NCI-H1417 (cell line): ENCODE measurements at regions not wholly inside any gene's neighbourhood (a gene's known extent, or its start where the extent isn't known, plus 50 kb on each side); places are given as distances from the start of the nearest gene placed in this dataset.
A peak's percentile ranks its signal among the peaks of the same experiment; 100 is the strongest.

Experiments used
- DNase-seq, 3 experiments: peaks; one replicate each; lab custom pipeline; 2025; lab: John Stamatoyannopoulos, UW

GRCh38 chrX:142742581-142742980 lies 283.1 kb upstream of the SPANXN4 start:
- no peak for DNase-seq

- DNase-seq = no peak
These were observed 292.4 kb upstream of the SPANXN4 start for GRCh38 chrX:142733327-142733726.

GRCh38 chrX:142711796-142712290 lies 313.9 kb upstream of the SPANXN4 start:
- no peak for DNase-seq

GRCh38 chrX:142702749-142703148 lies 323.0 kb upstream of the SPANXN4 start:
- no peak for DNase-seq

GRCh38 chrX:142688256-142688655 lies 337.5 kb upstream of the SPANXN4 start:
- DNase-seq = no peak

GRCh38 chrX:142686653-142687283 lies 339.0 kb upstream of the SPANXN4 start:
- no peak for DNase-seq

- DNase-seq = no peak
These were observed 339.5 kb upstream of the SPANXN4 start for GRCh38 chrX:142686206-142686605.

GRCh38 chrX:142680038-142680437 lies 345.7 kb upstream of the SPANXN4 start:
- no peak for DNase-seq

GRCh38 chrX:142671036-142671435 lies 354.7 kb upstream of the SPANXN4 start:
- DNase-seq = no peak

GRCh38 chrX:142663330-142664095 lies 362.2 kb upstream of the SPANXN4 start:
- no peak for DNase-seq

- no peak for DNase-seq
These were observed 364.0 kb upstream of the SPANXN4 start for GRCh38 chrX:142661696-142662095.

GRCh38 chrX:142655507-142655906 lies 370.2 kb upstream of the SPANXN4 start:
- DNase-seq = no peak

- DNase-seq = no peak
These were observed 388.5 kb upstream of the SPANXN4 start for GRCh38 chrX:142637206-142637605.

- DNase-seq = no peak
These were observed 409.1 kb upstream of the SPANXN4 start for GRCh38 chrX:142616636-142617035.

GRCh38 chrX:142613403-142613802 lies 408.3 kb upstream of the MAGEC2 start:
- DNase-seq = no peak

- DNase-seq = peak in 1 of 3 experiments; percentile 31
These were observed 401.5 kb upstream of the MAGEC2 start for GRCh38 chrX:142606629-142607028.

GRCh38 chrX:142601792-142602191 lies 396.7 kb upstream of the MAGEC2 start:
- DNase-seq = no peak

- DNase-seq = no peak
These were observed 388.3 kb upstream of the MAGEC2 start for GRCh38 chrX:142593361-142593862.

GRCh38 chrX:142576615-142577014 lies 371.5 kb upstream of the MAGEC2 start:
- no peak for DNase-seq

- no peak for DNase-seq
These were observed 344.8 kb upstream of the MAGEC2 start for GRCh38 chrX:142549923-142550322.

- no peak for DNase-seq
These were observed 300.7 kb upstream of the MAGEC2 start for GRCh38 chrX:142505839-142506238.

- no peak for DNase-seq
These were observed 299.0 kb upstream of the MAGEC2 start for GRCh38 chrX:142503967-142504643.

- DNase-seq = no peak
These were observed 297.4 kb upstream of the MAGEC2 start for GRCh38 chrX:142502441-142502840.
